HepG2 (cell line): ENCODE measurements at regions not wholly inside any gene's neighbourhood (a gene's known extent, or its start where the extent isn't known, plus 50 kb on each side); places are given as distances from the start of the nearest gene placed in this dataset.

ENCODE experiments used
- ATAC-seq: fragments of 200-7000 bp; cut with Tn5 transposase; 3 replicates; pipeline ENCODE4 v1.9.1; 2020; ENCODE audit warnings: mild to moderate bottlenecking, moderate library complexity
- BruUV-seq: library from RNA; stranded (reverse); fragments of 400-500 nt; replicated peaks from 2 replicates; lab custom pipeline; 2021; lab: Mats Ljungman, UMichigan
- CTCF ChIA-PET: fragments of 300-600 bp; formaldehyde crosslinking; extraction: SDS; loops from one replicate; lab custom pipeline; 2021; ENCODE audit warnings: low total read pairs, inconsistent platforms, low intra/inter-chr PET ratio; lab: Yijun Ruan, JAX
- POLR2A ChIA-PET: fragments of 350-600 bp; sonication (Branson Sonifier 250); formaldehyde crosslinking; loops from one replicate; lab custom pipeline; 2020; ENCODE audit warnings: antibody characterized with exemption, inconsistent platforms; lab: Yijun Ruan, JAX
- DNase-seq: peaks from one replicate; pipeline ENCODE4 v3.0.0-alpha.2; 2015; ENCODE audit warnings: low spot score
- FAIRE-seq: peaks from 3 replicates; lab custom pipeline; 2011; peaks lifted over from hg19 to GRCh38; lab: Jason Lieb, UNC
- H2AFZ ChIP-seq: one replicate; pipeline ENCODE4 v1.6.1; 2011; ENCODE audit warnings: low read length, inconsistent platforms
- H3K27ac ChIP-seq: fragments of 300-600 bp; 3 replicates; pipeline ENCODE4 v1.8.0; 2011; ENCODE audit warnings: mixed run types, mild to moderate bottlenecking, mixed read lengths, low read length, inconsistent platforms; ENCODE audit not compliant: insufficient read depth; ENCODE audit errors: extremely low read length
- H3K27me3 ChIP-seq, 2 experiments: fragments of 200-600 bp in 1 of 2; 2 replicates in 1 of 2; 3 replicates in 1 of 2; pipeline versions ENCODE4 v1.6.0 to v1.8.0; 2011; ENCODE audit warnings: low read length in 2 of 2, mild to moderate bottlenecking in 2 of 2, moderate library complexity in 2 of 2, inconsistent platforms in 1 of 2; ENCODE audit not compliant: insufficient read depth in 2 of 2, control insufficient read depth in 1 of 2
- H3K36me3 ChIP-seq, 2 experiments: fragments of 200-600 bp in 1 of 2; replicated peaks in 1 of 2; 2 replicates in 1 of 2; 3 replicates in 1 of 2; pipeline versions ENCODE4 v1.5.1 to v1.8.0; 2011; ENCODE audit warnings: low read length in 2 of 2, inconsistent platforms in 1 of 2; ENCODE audit not compliant: insufficient read depth in 2 of 2, control insufficient read depth in 1 of 2
- H3K4me1 ChIP-seq: 2 replicates; pipeline ENCODE4 v1.5.1; 2012; ENCODE audit warnings: low read length, inconsistent platforms; ENCODE audit not compliant: insufficient read depth
- H3K4me2 ChIP-seq: 2 replicates; pipeline ENCODE4 v1.6.0; 2011; ENCODE audit warnings: low read depth, low read length, inconsistent platforms
- H3K4me3 ChIP-seq, 3 experiments: fragments of 200-600 bp in 1 of 3; sonication (generic), shearing (Covaris generic) in 1 of 3; replicated peaks in 1 of 3; 2 replicates each; pipeline ENCODE4 v1.5.1; 2011 to 2016; ENCODE audit warnings: low read length in 3 of 3, inconsistent platforms in 2 of 3, low read depth in 2 of 3, mild to moderate bottlenecking in 2 of 3, control low read depth in 1 of 3, mixed read lengths in 1 of 3; ENCODE audit not compliant: insufficient read depth in 1 of 3
- H3K79me2 ChIP-seq: one replicate; pipeline ENCODE4 v1.6.1; 2011; ENCODE audit warnings: low read length, inconsistent platforms; ENCODE audit not compliant: insufficient read depth
- H3K9ac ChIP-seq: 2 replicates; pipeline ENCODE4 v1.6.0; 2011; ENCODE audit warnings: mild to moderate bottlenecking, low read depth, low read length, inconsistent platforms; ENCODE audit not compliant: insufficient read depth
- H3K9me3 ChIP-seq: 2 replicates; pipeline ENCODE4 v1.5.1; 2012; ENCODE audit warnings: mild to moderate bottlenecking, low read length
- H4K20me1 ChIP-seq: 2 replicates; pipeline ENCODE4 v1.6.0; 2011; ENCODE audit warnings: inconsistent platforms, mild to moderate bottlenecking, low read length, moderate library complexity; ENCODE audit not compliant: insufficient read depth
- AGO1 ChIP-seq: fragments of 200-400 bp; formaldehyde crosslinking; IDR thresholded peaks from 2 replicates; pipeline ENCODE4 v1.6.1; 2017; ENCODE audit warnings: mild to moderate bottlenecking, low read depth, low read length, moderate library complexity; ENCODE audit not compliant: poor library complexity, severe bottlenecking
- ATAD3A ChIP-seq: sonication (generic); formaldehyde crosslinking; IDR thresholded peaks from 2 replicates; pipeline ENCODE4 v1.4.0; 2020; ENCODE audit warnings: missing genetic modification reagents
- CREB1 ChIP-seq, 2 experiments: fragments of 450-650 bp in 1 of 2; IDR thresholded peaks; 2 replicates each; pipeline ENCODE4 v1.6.1; 2016 to 2017; ENCODE audit warnings: control low read depth in 1 of 2, mild to moderate bottlenecking in 1 of 2, missing compliant biosample characterization in 1 of 2, missing genetic modification characterization in 1 of 2
- FOXJ3 ChIP-seq: sonication (generic); formaldehyde crosslinking; IDR thresholded peaks from 2 replicates; pipeline ENCODE4 v1.4.0; 2020; ENCODE audit warnings: missing genetic modification reagents, mild to moderate bottlenecking, borderline replicate concordance
- HDAC2 ChIP-seq: sonication (generic); formaldehyde crosslinking; IDR thresholded peaks from 2 replicates; pipeline ENCODE4 v1.4.0; 2020; ENCODE audit warnings: missing genetic modification reagents
- HMG20A ChIP-seq: IDR thresholded peaks from 2 replicates; pipeline ENCODE4 v1.6.1; 2016; ENCODE audit warnings: borderline replicate concordance
- KAT7 ChIP-seq: IDR thresholded peaks from 2 replicates; pipeline ENCODE4 v1.6.1; 2018; ENCODE audit warnings: borderline replicate concordance, missing compliant biosample characterization
- NBN ChIP-seq: fragments of 450-650 bp; conservative IDR thresholded peaks from 2 replicates; pipeline ENCODE4 v1.6.1; 2017
- PHF8 ChIP-seq: sonication (generic); formaldehyde crosslinking; IDR thresholded peaks from 2 replicates; pipeline ENCODE4 v1.5.0; 2020; ENCODE audit warnings: missing genetic modification reagents
- REL ChIP-seq: sonication (generic); formaldehyde crosslinking; conservative IDR thresholded peaks from 2 replicates; pipeline ENCODE4 v1.8.0; 2022; ENCODE audit warnings: mild to moderate bottlenecking, missing genetic modification reagents, moderate library complexity
- RFXAP ChIP-seq: sonication (generic); formaldehyde crosslinking; IDR thresholded peaks from 2 replicates; pipeline ENCODE4 v1.4.0; 2020; ENCODE audit warnings: missing genetic modification reagents, borderline replicate concordance
- ZBTB20 ChIP-seq: sonication (generic); formaldehyde crosslinking; IDR thresholded peaks from 2 replicates; pipeline ENCODE4 v1.8.1; 2023; ENCODE audit warnings: missing genetic modification reagents, low read depth, mild to moderate bottlenecking, borderline replicate concordance
- ZNF629 ChIP-seq: sonication (generic); formaldehyde crosslinking; conservative IDR thresholded peaks from 2 replicates; pipeline ENCODE4 v1.5.0; 2020; ENCODE audit warnings: missing genetic modification reagents
- ZNF75D ChIP-seq: sonication (generic); formaldehyde crosslinking; IDR thresholded peaks from 2 replicates; pipeline ENCODE4 v1.8.1; 2023; ENCODE audit warnings: missing genetic modification reagents, mild to moderate bottlenecking, borderline replicate concordance
- whole genome bisulfite sequencing: methylation state at CpG from one replicate; pipeline ENCODE4 v1.1.6; 2017; ENCODE audit warnings: low lambda C conversion rate; 5-methylcytosine and 5-hydroxymethylcytosine counted together
- in situ Hi-C: cut with HindIII; loops from 2 replicates; pipeline ENCODE4 v1.10.0; 2017; ENCODE audit warnings: low pct_unique_long_range_greater_than_20kb; ENCODE audit not compliant: extremely low pct_ligation_motif_present
- intact Hi-C: fragments of 100-400 bp; cut with micrococcal nuclease; formaldehyde crosslinking; loops from one replicate; pipeline ENCODE4 v1.10.0; 2022; ENCODE audit not compliant: unreplicated experiment
- TF ChIP-seq, protein P1 (sequence below): sonication (generic); formaldehyde crosslinking; IDR thresholded peaks from 2 replicates; pipeline ENCODE4 v1.5.1; 2020; ENCODE audit warnings: mild to moderate bottlenecking, missing genetic modification reagents, moderate library complexity
- TF ChIP-seq, protein P2 (sequence below): sonication (generic); formaldehyde crosslinking; IDR thresholded peaks from 2 replicates; pipeline ENCODE4 v1.5.1; 2020; ENCODE audit warnings: missing genetic modification reagents, mild to moderate bottlenecking, borderline replicate concordance
- TF ChIP-seq, protein P3 (sequence below), 2 experiments: fragments of 450-650 bp in 1 of 2; sonication (generic) in 1 of 2; formaldehyde crosslinking; IDR thresholded peaks; 2 replicates each; pipeline versions ENCODE4 v1.5.0 to v1.8.0; 2020 to 2022; ENCODE audit warnings: mild to moderate bottlenecking in 1 of 2, missing genetic modification reagents in 1 of 2
- TF ChIP-seq, protein P4 (sequence below): sonication (generic); formaldehyde crosslinking; conservative IDR thresholded peaks from 2 replicates; pipeline ENCODE4 v1.8.0; 2022; ENCODE audit warnings: missing genetic modification reagents

DNA sequence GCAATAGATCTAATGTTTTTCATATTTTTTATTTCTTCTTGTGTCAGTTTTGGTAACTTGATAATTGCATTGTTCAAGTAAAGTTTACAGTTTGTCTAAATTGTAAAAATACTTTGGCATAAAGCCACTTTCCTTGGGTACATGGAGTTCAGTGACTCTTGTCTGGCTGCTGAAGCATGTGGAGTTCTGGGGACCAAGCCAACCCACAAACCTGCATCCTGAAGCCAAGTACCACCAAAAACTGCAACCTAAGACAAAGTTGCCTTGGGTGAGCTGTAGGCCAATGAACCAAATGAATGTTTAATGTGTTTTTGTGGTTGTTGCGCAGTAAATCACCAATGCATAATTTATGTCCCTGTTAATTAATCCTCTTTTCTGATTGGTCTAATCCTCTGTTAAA is 872.6 kb downstream of the BCL11A start:
- Histone ChIP-seq H3K4me3 (no peak overlapping the region), H4K20me1 (no peaks in the 10 kb centered on the region), H2AFZ (no peak overlapping the region), H3K4me2 (no peak overlapping the region), H3K36me3 (no peaks in the 10 kb centered on the region), H3K27ac (no peak overlapping the region), H3K27me3 (no peaks in the 10 kb centered on the region), H3K79me2 (no peaks in the 10 kb centered on the region), H3K4me1 (no peaks in the 10 kb centered on the region), H3K9me3 (no peaks in the 10 kb centered on the region), H3K9ac (no peak overlapping the region)
- TF ChIP-seq FOXJ3 (CRISPR knock-in tag) = no peak
- TF ChIP-seq, protein P1, sequence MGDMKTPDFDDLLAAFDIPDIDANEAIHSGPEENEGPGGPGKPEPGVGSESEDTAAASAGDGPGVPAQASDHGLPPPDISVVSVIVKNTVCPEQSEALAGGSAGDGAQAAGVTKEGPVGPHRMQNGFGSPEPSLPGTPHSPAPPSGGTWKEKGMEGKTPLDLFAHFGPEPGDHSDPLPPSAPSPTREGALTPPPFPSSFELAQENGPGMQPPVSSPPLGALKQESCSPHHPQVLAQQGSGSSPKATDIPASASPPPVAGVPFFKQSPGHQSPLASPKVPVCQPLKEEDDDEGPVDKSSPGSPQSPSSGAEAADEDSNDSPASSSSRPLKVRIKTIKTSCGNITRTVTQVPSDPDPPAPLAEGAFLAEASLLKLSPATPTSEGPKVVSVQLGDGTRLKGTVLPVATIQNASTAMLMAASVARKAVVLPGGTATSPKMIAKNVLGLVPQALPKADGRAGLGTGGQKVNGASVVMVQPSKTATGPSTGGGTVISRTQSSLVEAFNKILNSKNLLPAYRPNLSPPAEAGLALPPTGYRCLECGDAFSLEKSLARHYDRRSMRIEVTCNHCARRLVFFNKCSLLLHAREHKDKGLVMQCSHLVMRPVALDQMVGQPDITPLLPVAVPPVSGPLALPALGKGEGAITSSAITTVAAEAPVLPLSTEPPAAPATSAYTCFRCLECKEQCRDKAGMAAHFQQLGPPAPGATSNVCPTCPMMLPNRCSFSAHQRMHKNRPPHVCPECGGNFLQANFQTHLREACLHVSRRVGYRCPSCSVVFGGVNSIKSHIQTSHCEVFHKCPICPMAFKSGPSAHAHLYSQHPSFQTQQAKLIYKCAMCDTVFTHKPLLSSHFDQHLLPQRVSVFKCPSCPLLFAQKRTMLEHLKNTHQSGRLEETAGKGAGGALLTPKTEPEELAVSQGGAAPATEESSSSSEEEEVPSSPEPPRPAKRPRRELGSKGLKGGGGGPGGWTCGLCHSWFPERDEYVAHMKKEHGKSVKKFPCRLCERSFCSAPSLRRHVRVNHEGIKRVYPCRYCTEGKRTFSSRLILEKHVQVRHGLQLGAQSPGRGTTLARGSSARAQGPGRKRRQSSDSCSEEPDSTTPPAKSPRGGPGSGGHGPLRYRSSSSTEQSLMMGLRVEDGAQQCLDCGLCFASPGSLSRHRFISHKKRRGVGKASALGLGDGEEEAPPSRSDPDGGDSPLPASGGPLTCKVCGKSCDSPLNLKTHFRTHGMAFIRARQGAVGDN (CRISPR knock-in tag) = no peak
- TF ChIP-seq RFXAP (CRISPR knock-in tag) = no peak
- TF ChIP-seq, protein P2, sequence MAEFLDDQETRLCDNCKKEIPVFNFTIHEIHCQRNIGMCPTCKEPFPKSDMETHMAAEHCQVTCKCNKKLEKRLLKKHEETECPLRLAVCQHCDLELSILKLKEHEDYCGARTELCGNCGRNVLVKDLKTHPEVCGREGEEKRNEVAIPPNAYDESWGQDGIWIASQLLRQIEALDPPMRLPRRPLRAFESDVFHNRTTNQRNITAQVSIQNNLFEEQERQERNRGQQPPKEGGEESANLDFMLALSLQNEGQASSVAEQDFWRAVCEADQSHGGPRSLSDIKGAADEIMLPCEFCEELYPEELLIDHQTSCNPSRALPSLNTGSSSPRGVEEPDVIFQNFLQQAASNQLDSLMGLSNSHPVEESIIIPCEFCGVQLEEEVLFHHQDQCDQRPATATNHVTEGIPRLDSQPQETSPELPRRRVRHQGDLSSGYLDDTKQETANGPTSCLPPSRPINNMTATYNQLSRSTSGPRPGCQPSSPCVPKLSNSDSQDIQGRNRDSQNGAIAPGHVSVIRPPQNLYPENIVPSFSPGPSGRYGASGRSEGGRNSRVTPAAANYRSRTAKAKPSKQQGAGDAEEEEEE (CRISPR knock-in tag) = no peak
- no peak for TF ChIP-seq ZNF629
- TF ChIP-seq REL (CRISPR knock-in tag) = no peak
- TF ChIP-seq HMG20A (CRISPR knock-in tag) = no peak
- no peak for TF ChIP-seq ZNF75D (CRISPR knock-in tag)
- TF ChIP-seq, protein P3, sequence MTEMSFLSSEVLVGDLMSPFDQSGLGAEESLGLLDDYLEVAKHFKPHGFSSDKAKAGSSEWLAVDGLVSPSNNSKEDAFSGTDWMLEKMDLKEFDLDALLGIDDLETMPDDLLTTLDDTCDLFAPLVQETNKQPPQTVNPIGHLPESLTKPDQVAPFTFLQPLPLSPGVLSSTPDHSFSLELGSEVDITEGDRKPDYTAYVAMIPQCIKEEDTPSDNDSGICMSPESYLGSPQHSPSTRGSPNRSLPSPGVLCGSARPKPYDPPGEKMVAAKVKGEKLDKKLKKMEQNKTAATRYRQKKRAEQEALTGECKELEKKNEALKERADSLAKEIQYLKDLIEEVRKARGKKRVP (CRISPR knock-in tag; IDR thresholded peaks at IDR 0.05) = no peak
- no peak for TF ChIP-seq ATAD3A (CRISPR knock-in tag)
- TF ChIP-seq KAT7 = no peak
- TF ChIP-seq PHF8 (CRISPR knock-in tag) = no peak
- no peak for TF ChIP-seq CREB1 (IDR thresholded peaks at IDR 0.05)
- no peak for TF ChIP-seq CREB1 (CRISPR knock-in tag; IDR thresholded peaks at IDR 0.05)
- TF ChIP-seq HDAC2 (CRISPR knock-in tag) = no peak
- TF ChIP-seq, protein P4, sequence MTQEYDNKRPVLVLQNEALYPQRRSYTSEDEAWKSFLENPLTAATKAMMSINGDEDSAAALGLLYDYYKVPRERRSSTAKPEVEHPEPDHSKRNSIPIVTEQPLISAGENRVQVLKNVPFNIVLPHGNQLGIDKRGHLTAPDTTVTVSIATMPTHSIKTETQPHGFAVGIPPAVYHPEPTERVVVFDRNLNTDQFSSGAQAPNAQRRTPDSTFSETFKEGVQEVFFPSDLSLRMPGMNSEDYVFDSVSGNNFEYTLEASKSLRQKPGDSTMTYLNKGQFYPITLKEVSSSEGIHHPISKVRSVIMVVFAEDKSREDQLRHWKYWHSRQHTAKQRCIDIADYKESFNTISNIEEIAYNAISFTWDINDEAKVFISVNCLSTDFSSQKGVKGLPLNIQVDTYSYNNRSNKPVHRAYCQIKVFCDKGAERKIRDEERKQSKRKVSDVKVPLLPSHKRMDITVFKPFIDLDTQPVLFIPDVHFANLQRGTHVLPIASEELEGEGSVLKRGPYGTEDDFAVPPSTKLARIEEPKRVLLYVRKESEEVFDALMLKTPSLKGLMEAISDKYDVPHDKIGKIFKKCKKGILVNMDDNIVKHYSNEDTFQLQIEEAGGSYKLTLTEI (CRISPR knock-in tag) = no peak
- no peak for TF ChIP-seq NBN
- no peak for TF ChIP-seq AGO1
- TF ChIP-seq ZBTB20 = no peak
- intact Hi-C loops (no loop called here), in situ Hi-C loops (no loop called here)
- no peak for DNase-seq
- WGBS = 70% methylated on average over 1 of the region's 1 CpG
- BruUV-seq = no TSS peak
- ChIA-PET POLR2A (no interaction called here), CTCF (no interaction called here)
- no peak for ATAC-seq
- FAIRE-seq = no peak
